ENCODE measurements at regions not wholly inside any gene's neighbourhood (a gene's known extent, or its start where the extent isn't known, plus 50 kb on each side); places are given as distances from the start of the nearest gene placed in this dataset.

- H3K4me3 Mint-ChIP-seq, result no peak overlapping the region
- Histone ChIP-seq H2BK20ac (ENCODE audit: low read depth, low read length, poor library complexity, severe bottlenecking) (no peak overlapping the region), H3K79me1 (ENCODE audit: insufficient read depth, low read depth, low read length, poor library complexity, severe bottlenecking) (no peaks in the 10 kb centered on the region), H3K18ac (ENCODE audit: insufficient read length, low read depth, low read length) (no peak overlapping the region), H3K4me1 (ENCODE audit: insufficient read depth, low read length) (no peaks in the 10 kb centered on the region), H2BK12ac (ENCODE audit: insufficient read length, low read depth, low read length) (no peak overlapping the region), H3K4ac (ENCODE audit: low read depth, low read length) (no peak overlapping the region), H4K5ac (ENCODE audit: insufficient read length, low read depth, low read length) (no peak overlapping the region), H2BK15ac (ENCODE audit: low read depth, low read length) (no peak overlapping the region), H3K23me2 (ENCODE audit: insufficient read length, low read depth, low read length, poor library complexity, severe bottlenecking) (no peaks in the 10 kb centered on the region), H4K8ac (replicated peaks; ENCODE audit: insufficient read length, low read depth, low read length) (no peak overlapping the region), H2BK5ac (ENCODE audit: insufficient read length, low read length) (no peak overlapping the region), H3K4me2 (ENCODE audit: insufficient read depth, insufficient read length, low read length) (no peak overlapping the region), H3T11ph (ENCODE audit: low read length) (no peak overlapping the region), H3K56ac (ENCODE audit: insufficient read length, low read depth, low read length) (no peak overlapping the region), H3K9me3 (ENCODE audit: control insufficient read depth, low read depth, low read length) (no peaks in the 10 kb centered on the region), H3K27me3 (ENCODE audit: insufficient read depth, low read length) (no peaks in the 10 kb centered on the region), H2BK120ac (ENCODE audit: low read depth, low read length, poor library complexity, severe bottlenecking) (no peak overlapping the region), H2AFZ (ENCODE audit: low read length) (no peak overlapping the region), H3K27ac (ENCODE audit: insufficient read length, low read depth, low read length) (no peak overlapping the region), H3K14ac (ENCODE audit: insufficient read depth, low read length) (no peak overlapping the region), H2AK5ac (ENCODE audit: insufficient read length, low read length) (no peak overlapping the region), H3K9ac (ENCODE audit: extremely low read depth, insufficient read length, low read length) (no peak overlapping the region), H3K23ac (ENCODE audit: insufficient read length, low read depth, low read length) (no peak overlapping the region), H3K79me2 (ENCODE audit: insufficient read depth, low read length) (no peaks in the 10 kb centered on the region), H4K20me1 (ENCODE audit: control insufficient read depth, insufficient read depth, insufficient read length) (no peaks in the 10 kb centered on the region), H4K91ac (ENCODE audit: insufficient read length, low read depth, low read length) (no peak overlapping the region)
- WGBS (ENCODE audit: extremely low coverage, insufficient read length, low lambda C conversion rate), result no CpG with 5 or more reads among the region's 2 CpGs
- peaks cover 0 to 2% of the 10 kb centered on the region in 2 experiments; a peak in 2 of 5 replicates for H3K9me3 Mint-ChIP-seq
- peaks cover 0 to 3% (median 0%) of the 10 kb centered on the region in 3 experiments; a peak in 2 of 7 replicates for H3K36me3 Mint-ChIP-seq (ENCODE audit: insufficient read depth in 1 of 3, low read depth in 3 of 3)
- H3K27me3 Mint-ChIP-seq (ENCODE audit: low read depth), result no peaks in the 10 kb centered on the region; the same call in 1 of the 2 replicates
- H3K27ac Mint-ChIP-seq, result no peak overlapping the region
- no peak for DNase-seq
- TF ChIP-seq CTCF (conservative IDR thresholded peaks at IDR 0.05), result no peak
- no peaks in the 10 kb centered on the region for H3K4me1 Mint-ChIP-seq
These were observed 1417.6 kb upstream of the CDH2 start for GRCh38 chr18:29594493-29594892.
